ENCODE measurements at regions not wholly inside any gene's neighbourhood (a gene's known extent, or its start where the extent isn't known, plus 50 kb on each side); places are given as distances from the start of the nearest gene placed in this dataset.

GRCh38 chr16:50950955-50951354 lies 200.1 kb downstream of the SALL1 start:
- Histone ChIP-seq H3K27me3 (ENCODE audit: control insufficient read depth, insufficient read depth, low read length) (no peaks in the 10 kb centered on the region), H3K4me1 (ENCODE audit: control insufficient read depth, low read depth, low read length) (no peaks in the 10 kb centered on the region), H3K9me3 (ENCODE audit: control insufficient read depth, low read depth, low read length) (no peaks in the 10 kb centered on the region), H3K27ac (ENCODE audit: low read length) (no peak overlapping the region), H3K4me3 (ENCODE audit: low read length) (no peak overlapping the region), H3K36me3 (ENCODE audit: control insufficient read depth, low read depth, low read length) (no peaks in the 10 kb centered on the region), H3K9ac (ENCODE audit: low read length) (no peak overlapping the region)

DNA sequence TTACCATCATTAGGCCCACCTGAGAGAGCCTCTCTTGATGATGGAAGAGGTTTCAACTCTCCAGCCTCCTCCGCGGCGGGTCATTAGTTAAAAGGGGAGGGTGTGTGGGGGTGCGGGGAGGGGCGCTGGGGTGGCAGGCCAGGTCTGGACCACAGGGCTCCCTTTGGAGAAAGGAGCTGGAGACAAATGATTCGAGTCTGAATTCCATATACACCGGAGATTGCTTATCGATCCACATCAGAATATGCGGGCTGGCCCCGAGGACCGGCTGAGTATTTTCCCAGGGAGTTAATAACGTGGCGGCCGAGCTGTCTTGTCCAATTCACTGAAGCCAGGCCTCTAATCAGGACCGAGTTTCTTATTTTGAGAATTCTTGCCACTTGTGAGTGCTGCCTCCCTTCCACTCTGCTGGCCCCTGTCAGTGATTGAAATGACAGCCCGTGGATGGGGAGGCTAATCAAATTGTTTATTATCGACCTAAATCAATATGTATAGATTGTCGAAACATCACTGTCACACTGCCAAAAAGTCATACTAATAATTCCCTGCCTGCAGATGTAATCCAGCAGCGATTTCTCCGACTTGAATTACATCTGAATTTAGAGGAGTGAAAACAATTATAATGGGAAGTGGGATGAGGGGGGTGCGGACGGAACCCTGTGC lies 202.7 kb downstream of the SALL1 start:
- no peak overlapping the region for H3K9ac ChIP-seq (ENCODE audit: low read length)
- H3K36me3 ChIP-seq (ENCODE audit: control insufficient read depth, low read depth, low read length), result no peaks in the 10 kb centered on the region
- no peak overlapping the region for H3K27ac ChIP-seq (ENCODE audit: low read length)
- no peaks in the 10 kb centered on the region for H3K9me3 ChIP-seq (ENCODE audit: control insufficient read depth, low read depth, low read length)
- H3K27me3 ChIP-seq (ENCODE audit: control insufficient read depth, insufficient read depth, low read length), result no peaks in the 10 kb centered on the region
- no peaks in the 10 kb centered on the region for H3K4me1 ChIP-seq (ENCODE audit: control insufficient read depth, low read depth, low read length)
- no peak overlapping the region for H3K4me3 ChIP-seq (ENCODE audit: low read length)

DNA sequence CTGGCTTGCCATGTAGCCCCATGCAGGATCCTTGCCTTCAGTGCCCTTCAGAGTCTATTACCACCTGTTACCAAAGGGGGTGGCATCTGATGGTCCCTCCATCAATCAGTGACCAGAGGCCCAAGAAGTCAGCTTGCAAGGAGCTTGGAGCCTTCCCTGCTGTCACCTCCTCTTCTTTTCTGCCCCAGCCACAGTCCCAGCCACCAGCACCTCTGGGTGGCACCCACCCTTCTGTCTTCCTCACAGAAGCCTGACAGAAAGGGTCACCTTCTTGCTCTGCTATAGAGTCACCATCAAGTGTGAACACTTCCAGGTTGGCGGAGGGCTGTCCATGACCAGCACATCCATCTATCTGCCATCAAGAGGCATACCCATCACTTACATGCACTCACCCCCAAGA lies 203.2 kb downstream of the SALL1 start:
- Histone ChIP-seq H3K9me3 (ENCODE audit: control insufficient read depth, low read depth, low read length) (no peaks in the 10 kb centered on the region), H3K4me1 (ENCODE audit: control insufficient read depth, low read depth, low read length) (no peaks in the 10 kb centered on the region), H3K36me3 (ENCODE audit: control insufficient read depth, low read depth, low read length) (no peaks in the 10 kb centered on the region), H3K4me3 (ENCODE audit: low read length) (no peak overlapping the region), H3K9ac (ENCODE audit: low read length) (no peak overlapping the region), H3K27ac (ENCODE audit: low read length) (no peak overlapping the region), H3K27me3 (ENCODE audit: control insufficient read depth, insufficient read depth, low read length) (no peaks in the 10 kb centered on the region)

DNA sequence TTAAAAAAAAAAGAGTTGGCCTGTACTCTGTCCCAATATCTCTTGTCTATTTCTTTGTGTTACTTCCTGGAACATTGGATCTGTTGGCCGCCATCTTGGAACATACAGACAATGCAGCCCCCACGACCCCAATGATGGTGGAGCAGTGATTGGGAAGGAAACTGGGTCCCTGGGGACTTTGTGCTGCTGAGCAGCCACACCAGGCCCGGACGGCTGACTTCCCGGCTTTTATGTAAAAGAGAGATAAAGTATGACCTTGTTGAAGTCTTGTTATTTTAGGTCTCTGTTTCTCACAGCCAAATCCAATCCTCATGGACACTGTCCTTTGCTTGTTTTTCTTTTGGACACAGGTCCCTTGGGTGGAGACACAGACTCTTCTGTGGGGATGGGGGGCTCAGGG lies 204.5 kb downstream of the SALL1 start:
- Histone ChIP-seq H3K9ac (ENCODE audit: low read length) (no peak overlapping the region), H3K4me3 (ENCODE audit: low read length) (no peak overlapping the region), H3K4me1 (ENCODE audit: control insufficient read depth, low read depth, low read length) (no peaks in the 10 kb centered on the region), H3K9me3 (ENCODE audit: control insufficient read depth, low read depth, low read length) (no peaks in the 10 kb centered on the region), H3K36me3 (ENCODE audit: control insufficient read depth, low read depth, low read length) (no peaks in the 10 kb centered on the region), H3K27me3 (ENCODE audit: control insufficient read depth, insufficient read depth, low read length) (no peaks in the 10 kb centered on the region), H3K27ac (ENCODE audit: low read length) (no peak overlapping the region)

DNA sequence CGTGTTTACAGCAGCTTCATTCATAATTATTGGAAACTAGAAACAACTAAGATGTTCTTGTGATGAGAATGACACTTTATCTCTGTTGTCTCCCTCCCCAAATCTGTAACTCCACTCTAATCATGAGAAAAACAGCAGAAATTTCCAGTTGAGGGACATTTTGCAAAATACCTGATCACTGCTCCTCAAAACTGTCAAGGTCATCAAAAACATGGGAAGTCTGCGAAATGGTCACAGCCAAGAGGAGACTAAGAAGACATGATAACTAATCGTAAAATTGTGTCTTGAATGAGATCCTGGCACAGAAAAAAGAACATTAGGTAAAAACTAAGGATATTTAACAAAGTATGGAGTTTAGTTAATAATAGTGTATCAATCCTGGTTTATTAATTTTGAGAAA lies 204.2 kb downstream of the CYLD start:
- H3K27me3 ChIP-seq (ENCODE audit: control insufficient read depth, insufficient read depth, low read length), result no peaks in the 10 kb centered on the region
- H3K36me3 ChIP-seq (ENCODE audit: control insufficient read depth, low read depth, low read length), result no peaks in the 10 kb centered on the region
- no peak overlapping the region for H3K27ac ChIP-seq (ENCODE audit: low read length)
- no peaks in the 10 kb centered on the region for H3K4me1 ChIP-seq (ENCODE audit: control insufficient read depth, low read depth, low read length)
- H3K9me3 ChIP-seq (ENCODE audit: control insufficient read depth, low read depth, low read length), result no peaks in the 10 kb centered on the region
- no peak overlapping the region for H3K9ac ChIP-seq (ENCODE audit: low read length)
- H3K4me3 ChIP-seq (ENCODE audit: low read length), result no peak overlapping the region

DNA sequence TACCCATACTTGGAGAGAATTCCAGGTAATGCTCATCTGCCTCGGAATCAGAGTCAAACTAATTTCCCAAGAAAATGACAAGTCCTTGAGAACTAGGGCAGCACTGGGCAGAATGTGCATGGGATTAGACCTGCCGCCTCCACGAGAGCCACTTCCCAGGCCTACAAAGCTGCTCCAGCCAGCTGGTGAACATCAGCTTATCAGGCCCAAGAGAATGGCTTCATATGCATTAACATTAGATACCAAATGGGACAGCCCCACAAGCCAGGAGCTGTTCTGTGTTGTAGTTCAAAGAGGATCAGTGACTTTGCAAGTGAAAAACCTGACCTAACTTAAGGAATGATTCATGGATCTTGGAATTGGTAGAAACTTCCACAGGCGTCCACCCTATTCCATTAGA lies 203.3 kb downstream of the CYLD start:
- H3K9ac ChIP-seq (ENCODE audit: low read length), result no peak overlapping the region
- H3K4me3 ChIP-seq (ENCODE audit: low read length), result no peak overlapping the region
- no peaks in the 10 kb centered on the region for H3K27me3 ChIP-seq (ENCODE audit: control insufficient read depth, insufficient read depth, low read length)
- no peaks in the 10 kb centered on the region for H3K36me3 ChIP-seq (ENCODE audit: control insufficient read depth, low read depth, low read length)
- no peaks in the 10 kb centered on the region for H3K9me3 ChIP-seq (ENCODE audit: control insufficient read depth, low read depth, low read length)
- H3K4me1 ChIP-seq (ENCODE audit: control insufficient read depth, low read depth, low read length), result no peaks in the 10 kb centered on the region
- no peak overlapping the region for H3K27ac ChIP-seq (ENCODE audit: low read length)

DNA sequence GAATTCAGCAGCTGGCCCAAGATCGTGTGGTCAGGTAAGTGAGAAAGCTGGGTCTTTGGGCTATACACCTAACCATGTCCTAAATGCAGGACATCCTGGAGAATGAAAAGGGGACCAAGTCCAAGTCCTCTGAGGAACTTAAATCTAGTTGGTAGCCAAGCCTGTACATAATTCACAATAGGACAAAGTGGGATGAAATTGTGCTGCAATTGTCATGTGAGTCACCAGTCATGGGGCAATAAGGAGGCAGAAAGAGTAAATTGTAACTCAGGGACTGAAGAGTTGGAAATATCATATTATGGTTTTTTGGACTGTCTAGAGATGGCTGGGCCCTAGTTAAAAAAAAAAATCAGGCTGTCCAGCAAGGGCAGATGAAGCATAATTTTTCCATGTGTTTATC lies 202.6 kb downstream of the CYLD start:
- H3K27ac ChIP-seq (ENCODE audit: low read length), result no peak overlapping the region
- no peaks in the 10 kb centered on the region for H3K9me3 ChIP-seq (ENCODE audit: control insufficient read depth, low read depth, low read length)
- H3K36me3 ChIP-seq (ENCODE audit: control insufficient read depth, low read depth, low read length), result no peaks in the 10 kb centered on the region
- no peak overlapping the region for H3K9ac ChIP-seq (ENCODE audit: low read length)
- no peaks in the 10 kb centered on the region for H3K27me3 ChIP-seq (ENCODE audit: control insufficient read depth, insufficient read depth, low read length)
- no peak overlapping the region for H3K4me3 ChIP-seq (ENCODE audit: low read length)
- H3K4me1 ChIP-seq (ENCODE audit: control insufficient read depth, low read depth, low read length), result no peaks in the 10 kb centered on the region

- Histone ChIP-seq H3K4me3 (ENCODE audit: low read length) (no peak overlapping the region), H3K9ac (ENCODE audit: low read length) (no peak overlapping the region), H3K27ac (ENCODE audit: low read length) (no peak overlapping the region), H3K27me3 (ENCODE audit: control insufficient read depth, insufficient read depth, low read length) (no peaks in the 10 kb centered on the region), H3K36me3 (ENCODE audit: control insufficient read depth, low read depth, low read length) (no peaks in the 10 kb centered on the region), H3K4me1 (ENCODE audit: control insufficient read depth, low read depth, low read length) (no peaks in the 10 kb centered on the region), H3K9me3 (ENCODE audit: control insufficient read depth, low read depth, low read length) (no peaks in the 10 kb centered on the region)
These were observed 202.1 kb downstream of the CYLD start for GRCh38 chr16:50944033-50944432.

GRCh38 chr16:50942143-50942542 lies 200.3 kb downstream of the CYLD start:
- H3K27me3 ChIP-seq (ENCODE audit: control insufficient read depth, insufficient read depth, low read length), result no peaks in the 10 kb centered on the region
- no peaks in the 10 kb centered on the region for H3K9me3 ChIP-seq (ENCODE audit: control insufficient read depth, low read depth, low read length)
- no peaks in the 10 kb centered on the region for H3K4me1 ChIP-seq (ENCODE audit: control insufficient read depth, low read depth, low read length)
- no peak overlapping the region for H3K4me3 ChIP-seq (ENCODE audit: low read length)
- no peak overlapping the region for H3K27ac ChIP-seq (ENCODE audit: low read length)
- H3K9ac ChIP-seq (ENCODE audit: low read length), result no peak overlapping the region
- no peaks in the 10 kb centered on the region for H3K36me3 ChIP-seq (ENCODE audit: control insufficient read depth, low read depth, low read length)

GRCh38 chr16:50941681-50942080 lies 199.8 kb downstream of the CYLD start:
- Histone ChIP-seq H3K9ac (ENCODE audit: low read length) (no peak overlapping the region), H3K36me3 (ENCODE audit: control insufficient read depth, low read depth, low read length) (no peaks in the 10 kb centered on the region), H3K27me3 (ENCODE audit: control insufficient read depth, insufficient read depth, low read length) (no peaks in the 10 kb centered on the region), H3K27ac (ENCODE audit: low read length) (no peak overlapping the region), H3K9me3 (ENCODE audit: control insufficient read depth, low read depth, low read length) (no peaks in the 10 kb centered on the region), H3K4me3 (ENCODE audit: low read length) (no peak overlapping the region), H3K4me1 (ENCODE audit: control insufficient read depth, low read depth, low read length) (no peaks in the 10 kb centered on the region)

DNA sequence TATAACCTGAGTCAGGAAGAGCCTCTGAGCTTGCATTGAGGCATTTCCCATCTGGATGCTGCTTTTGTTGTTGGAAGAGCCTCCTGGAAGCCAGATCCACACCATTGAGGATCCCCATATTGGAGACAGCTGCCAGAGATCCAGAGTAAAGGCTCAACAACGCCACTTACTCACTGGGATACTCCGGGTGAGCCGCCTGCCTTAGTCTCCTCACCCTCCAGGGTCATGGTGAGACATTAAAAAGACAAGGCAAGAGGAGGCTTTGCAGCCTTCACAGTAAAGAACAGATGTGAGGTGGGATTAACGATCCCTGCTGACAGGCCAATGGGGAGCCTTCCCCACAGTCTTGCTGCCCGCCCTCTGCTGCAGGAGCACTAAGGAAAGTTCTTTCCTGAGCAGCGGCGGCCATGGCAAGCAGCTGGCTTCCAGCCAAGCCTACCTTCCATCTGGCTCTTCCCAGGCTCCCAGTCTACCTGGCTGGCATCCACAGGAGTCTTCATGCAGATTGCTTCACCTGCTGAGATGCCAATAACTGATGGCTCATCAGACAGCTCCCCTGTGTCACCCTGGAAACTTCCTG lies 198.5 kb downstream of the CYLD start:
- Histone ChIP-seq H3K9ac (ENCODE audit: low read length) (no peak overlapping the region), H3K36me3 (ENCODE audit: control insufficient read depth, low read depth, low read length) (no peaks in the 10 kb centered on the region), H3K4me1 (ENCODE audit: control insufficient read depth, low read depth, low read length) (no peaks in the 10 kb centered on the region), H3K9me3 (ENCODE audit: control insufficient read depth, low read depth, low read length) (no peaks in the 10 kb centered on the region), H3K27ac (ENCODE audit: low read length) (no peak overlapping the region), H3K27me3 (ENCODE audit: control insufficient read depth, insufficient read depth, low read length) (no peaks in the 10 kb centered on the region), H3K4me3 (ENCODE audit: low read length) (no peak overlapping the region)

DNA sequence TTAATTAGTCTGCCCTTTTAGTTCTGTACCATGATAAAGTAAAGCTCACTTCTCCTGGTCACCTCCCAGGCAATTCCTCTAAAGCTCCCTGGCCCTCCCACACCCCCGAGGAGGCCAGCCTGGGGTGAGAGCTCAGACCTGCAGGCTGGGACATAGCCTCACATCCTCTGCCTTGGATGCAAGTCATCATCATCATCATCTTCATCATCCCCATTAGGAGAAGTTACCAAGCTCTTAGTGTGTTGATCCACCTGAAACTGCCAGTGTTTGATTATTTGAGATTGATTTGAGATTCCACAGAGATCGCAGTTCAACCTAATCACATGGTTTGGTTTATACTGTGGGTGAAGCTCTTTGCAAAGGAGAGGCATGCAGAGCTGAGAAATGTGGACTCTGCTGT lies 197.5 kb downstream of the CYLD start:
- no peak overlapping the region for H3K4me3 ChIP-seq (ENCODE audit: low read length)
- no peaks in the 10 kb centered on the region for H3K9me3 ChIP-seq (ENCODE audit: control insufficient read depth, low read depth, low read length)
- H3K27me3 ChIP-seq (ENCODE audit: control insufficient read depth, insufficient read depth, low read length), result no peaks in the 10 kb centered on the region

More for the DNA sequence above, 197.5 kb downstream of the CYLD start:
- no peaks in the 10 kb centered on the region for H3K4me1 ChIP-seq (ENCODE audit: control insufficient read depth, low read depth, low read length)
- no peak overlapping the region for H3K9ac ChIP-seq (ENCODE audit: low read length)
- H3K27ac ChIP-seq (ENCODE audit: low read length), result no peak overlapping the region
- no peaks in the 10 kb centered on the region for H3K36me3 ChIP-seq (ENCODE audit: control insufficient read depth, low read depth, low read length)
